Right renal pelvis (tissue), 4 donors: ENCODE measurements at regions not wholly inside any gene's neighbourhood (a gene's known extent, or its start where the extent isn't known, plus 50 kb on each side); places are given as distances from the start of the nearest gene placed in this dataset.
"Not testable (repeated sequence)": the region's sequence is repeated elsewhere in the genome, so short reads cannot be mapped to it uniquely, and the experiment has no call there.

Source experiments
- DNase-seq, 4 donors: peaks; one replicate each; pipeline ENCODE4 v3.0.0-alpha.2; 2013; ENCODE audit warnings: low read depth in 4 of 4, low spot score in 3 of 4, missing footprints in 1 of 4

DNA sequence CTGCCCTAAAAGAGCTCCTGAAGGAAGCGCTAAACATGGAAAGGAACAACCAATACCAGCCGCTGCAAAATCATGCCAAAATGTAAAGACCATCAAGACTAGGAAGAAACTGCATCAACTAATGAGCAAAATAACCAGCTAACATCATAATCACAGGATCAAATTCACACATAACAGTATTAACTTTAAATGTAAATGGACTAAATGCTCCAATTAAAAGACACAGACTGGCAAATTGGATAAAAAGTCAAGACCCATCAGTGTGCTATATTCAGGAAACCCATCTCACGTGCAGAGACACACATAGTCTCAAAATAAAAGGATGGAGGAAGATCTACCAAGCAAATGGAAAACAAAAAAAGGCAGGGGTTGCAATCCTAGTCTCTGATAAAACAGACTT lies 88.8 kb upstream of the CAV2 start:
- DNase-seq, result not testable (repeated sequence)

DNA sequence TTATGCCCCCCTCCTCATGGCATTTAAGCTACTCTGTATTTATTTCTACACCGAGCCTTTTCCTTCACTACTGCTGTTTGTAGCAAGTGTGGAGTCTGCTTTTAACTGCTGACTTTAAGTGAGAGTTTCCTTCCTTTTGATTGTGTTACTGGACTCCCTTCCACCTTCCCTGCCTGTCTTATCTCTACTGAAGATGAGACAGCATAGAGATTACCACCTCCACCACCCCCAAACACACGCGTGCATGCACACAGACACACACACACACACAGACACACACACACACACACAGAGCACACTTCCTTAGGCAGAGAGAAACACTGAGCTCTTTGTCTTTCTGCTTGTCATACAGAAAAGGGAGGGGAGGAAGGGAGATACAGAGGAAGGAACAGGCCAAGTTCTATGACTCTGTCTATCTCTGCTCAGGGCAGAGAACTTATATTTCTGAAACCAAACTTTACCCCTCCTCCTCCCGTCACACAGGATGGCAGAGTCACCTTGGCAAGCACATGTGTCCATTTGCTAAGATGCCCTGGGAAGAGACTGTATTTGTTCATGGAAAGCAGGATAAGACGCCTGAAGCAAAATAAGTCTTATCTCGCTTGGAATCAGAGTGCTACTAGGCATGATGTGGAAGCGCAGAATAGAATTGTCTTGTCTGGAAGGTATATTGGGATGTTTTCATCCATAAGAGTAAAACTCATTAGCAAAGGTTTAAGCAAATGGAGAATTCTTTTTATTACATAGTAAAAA lies 81.8 kb upstream of the CAV2 start:
- DNase-seq, result no peak

DNA sequence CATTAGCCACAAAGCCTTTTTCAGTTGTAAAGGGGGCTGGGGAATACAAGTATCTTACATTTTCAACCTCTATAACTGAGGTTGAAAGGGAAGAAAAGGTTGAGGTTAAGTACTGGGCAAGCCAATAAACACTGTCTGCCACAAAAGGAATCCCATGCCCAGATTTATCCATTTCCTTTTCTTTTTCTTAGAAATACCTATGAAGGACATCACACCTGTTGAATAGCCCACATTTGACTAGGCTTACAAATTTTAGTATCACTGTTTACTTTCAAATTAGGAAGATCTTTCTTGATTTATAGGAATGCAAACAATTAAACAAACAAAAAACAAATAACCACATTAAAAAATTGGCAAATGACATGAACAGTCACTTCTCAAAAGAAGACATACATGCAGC lies 81.0 kb upstream of the CAV2 start:
- no peak for DNase-seq

DNA sequence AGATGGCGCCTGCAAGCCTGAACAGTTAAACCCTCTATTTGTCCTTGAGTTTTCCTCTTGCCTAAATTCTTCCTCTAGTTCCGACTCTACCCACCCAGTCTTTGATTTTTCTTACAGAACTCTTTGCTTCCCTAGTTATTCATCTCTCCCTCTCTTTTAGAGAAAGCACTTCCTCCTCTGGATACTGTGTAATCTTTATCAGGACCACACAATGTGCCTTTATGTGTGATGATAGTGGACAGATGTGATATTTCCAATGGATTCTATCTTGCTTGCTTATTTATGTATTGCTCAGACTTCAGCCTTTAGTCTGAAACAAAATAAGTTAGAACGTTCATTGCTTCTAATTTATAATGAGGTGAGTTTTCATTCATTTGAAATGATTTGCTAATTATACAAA lies 79.5 kb upstream of the CAV2 start:
- DNase-seq, result no peak

DNA sequence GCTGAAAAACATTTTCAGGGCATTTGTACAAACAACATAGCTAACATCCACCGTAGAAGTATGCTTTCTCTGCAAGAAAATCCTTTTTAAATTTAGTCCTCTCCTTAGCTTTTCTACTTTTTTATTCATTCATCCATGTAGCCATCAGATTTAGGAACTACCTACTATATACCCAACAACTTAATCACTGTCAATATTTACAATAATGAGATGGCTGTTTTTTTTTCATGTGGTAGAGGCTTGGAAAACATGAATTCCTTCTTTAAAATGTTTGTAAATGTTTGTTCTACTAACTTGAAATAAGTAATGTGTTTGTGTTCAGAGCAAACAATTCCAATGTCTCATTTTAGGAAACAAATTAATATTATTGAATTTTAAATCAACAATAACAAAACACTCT lies 78.2 kb upstream of the CAV2 start:
- DNase-seq, result no peak

DNA sequence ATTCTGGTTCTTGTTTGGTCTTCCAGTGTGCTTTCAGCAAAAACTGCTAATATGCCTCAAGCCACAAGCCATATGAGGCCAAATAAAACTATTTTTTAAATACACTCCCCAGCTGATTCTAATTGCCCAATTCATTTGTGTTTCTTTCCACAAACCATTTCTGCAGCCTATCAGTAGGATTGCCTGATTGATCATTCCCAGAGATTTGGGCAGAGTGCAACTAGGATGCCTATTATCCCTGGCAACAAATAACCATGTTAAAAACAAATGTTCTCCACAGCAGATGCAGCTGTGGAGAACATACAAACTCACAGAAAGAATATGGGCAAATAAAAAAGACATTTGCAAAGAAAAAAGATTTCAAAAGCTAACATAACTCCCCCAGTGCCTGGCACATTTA lies 76.9 kb upstream of the CAV2 start:
- DNase-seq, result no peak

DNA sequence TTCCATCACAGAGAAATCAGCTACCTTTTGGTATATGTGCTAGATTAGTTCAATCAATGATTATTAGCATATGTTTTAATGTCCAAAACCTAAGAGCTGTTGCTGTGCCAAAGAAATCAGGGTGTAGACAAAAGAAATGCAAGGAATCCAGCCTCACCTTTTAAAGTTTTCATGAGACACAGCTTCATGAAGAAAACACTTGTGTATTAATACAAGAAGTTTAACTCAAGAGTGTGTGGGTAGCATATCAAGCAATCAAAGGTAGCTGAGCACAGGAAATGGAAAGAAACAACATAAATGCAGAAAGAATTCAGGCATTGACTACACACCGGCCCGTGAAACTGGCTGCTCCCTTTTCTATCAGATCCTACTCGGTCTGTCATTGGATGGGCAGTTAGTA lies 76.0 kb upstream of the CAV2 start:
- DNase-seq, result no peak

DNA sequence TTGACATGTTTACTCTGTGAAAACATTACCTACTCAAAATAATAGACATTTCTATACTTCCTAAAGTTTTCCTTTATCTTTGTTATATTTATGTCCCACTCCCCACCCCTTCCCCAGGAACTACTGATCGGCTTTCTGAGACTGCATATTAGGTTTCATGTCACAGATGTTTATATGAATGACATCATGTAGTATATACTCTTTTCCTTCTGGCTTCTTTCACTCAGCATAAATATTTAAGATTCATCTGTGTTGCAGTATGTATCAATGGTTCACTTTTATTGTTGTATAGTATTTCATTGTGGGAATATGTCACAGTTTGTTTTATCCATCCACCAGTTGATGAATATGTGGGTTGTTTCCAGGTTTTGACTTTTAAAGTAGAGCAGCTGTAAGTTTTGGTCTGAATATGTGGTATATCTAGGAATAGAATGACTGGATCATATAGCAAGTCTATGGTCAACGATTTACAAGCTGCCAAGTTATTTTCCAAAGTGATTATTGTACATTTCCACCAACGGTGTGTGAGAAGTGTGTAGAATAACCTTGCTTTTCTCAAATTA lies 73.8 kb upstream of the CAV2 start:
- DNase-seq, result no peak

DNA sequence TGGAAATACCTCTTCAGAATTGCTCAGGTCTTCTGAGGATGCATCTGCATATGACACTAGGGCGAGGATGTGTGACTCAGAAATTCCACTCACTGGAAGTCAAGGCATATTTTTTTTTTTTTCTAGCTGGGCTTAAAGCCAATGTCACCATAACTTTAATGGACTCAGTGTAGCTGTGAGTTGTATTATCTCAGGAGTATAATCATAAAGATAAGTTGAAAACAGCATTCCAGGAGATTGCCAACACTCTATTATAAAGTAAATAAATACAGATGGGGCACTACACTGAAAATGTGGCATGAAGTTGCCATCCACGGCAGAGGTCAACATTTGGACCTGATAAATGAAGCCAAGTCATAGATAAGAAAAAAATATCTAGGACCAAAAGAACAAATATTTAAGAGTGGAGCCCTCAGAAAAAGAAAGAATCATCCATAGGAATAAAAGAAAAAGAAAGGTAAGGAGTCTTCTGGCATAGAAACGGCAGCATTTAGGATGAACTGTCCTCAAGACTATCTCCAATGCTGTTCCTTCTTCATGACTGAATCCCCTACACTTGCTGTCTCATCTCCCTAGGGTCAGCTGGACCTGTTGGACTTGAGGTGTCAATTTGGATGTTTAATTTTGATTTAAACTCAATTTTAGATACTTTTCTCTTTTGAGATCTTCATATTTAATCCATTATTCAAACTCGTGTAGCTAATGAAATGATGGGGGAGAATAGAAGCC lies 72.9 kb upstream of the CAV2 start:
- no peak for DNase-seq

DNA sequence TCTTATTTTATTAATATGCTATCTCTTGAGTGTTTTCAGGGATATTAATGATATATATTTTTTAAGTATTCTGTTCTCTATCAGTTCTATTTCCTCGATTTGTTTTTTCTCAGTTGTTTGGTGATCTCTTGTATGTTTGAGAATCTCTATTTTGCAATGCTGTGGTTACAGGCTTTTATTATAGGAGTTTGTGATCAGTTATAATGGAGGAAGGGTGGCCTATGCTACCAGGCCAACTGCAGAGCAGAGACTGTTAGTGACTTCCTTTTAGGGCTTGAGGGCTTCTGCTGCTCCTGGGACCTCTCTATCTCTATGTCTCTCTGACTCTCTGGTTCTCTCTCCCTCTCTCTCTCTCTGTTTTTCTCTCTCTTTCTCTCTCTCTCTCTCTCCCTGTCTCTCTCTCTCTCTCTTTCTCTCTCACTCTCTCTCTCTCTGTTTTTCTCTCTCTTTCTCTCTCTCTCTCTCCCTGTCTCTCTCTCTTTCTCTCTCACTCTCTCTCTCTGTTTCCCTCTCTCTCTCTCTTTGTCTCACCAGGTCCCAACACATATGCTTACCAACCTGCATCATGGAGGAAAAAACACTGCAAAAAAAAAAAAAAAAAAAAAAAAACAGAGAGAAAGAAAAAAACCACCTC lies 69.4 kb upstream of the CAV2 start:
- no peak for DNase-seq

DNA sequence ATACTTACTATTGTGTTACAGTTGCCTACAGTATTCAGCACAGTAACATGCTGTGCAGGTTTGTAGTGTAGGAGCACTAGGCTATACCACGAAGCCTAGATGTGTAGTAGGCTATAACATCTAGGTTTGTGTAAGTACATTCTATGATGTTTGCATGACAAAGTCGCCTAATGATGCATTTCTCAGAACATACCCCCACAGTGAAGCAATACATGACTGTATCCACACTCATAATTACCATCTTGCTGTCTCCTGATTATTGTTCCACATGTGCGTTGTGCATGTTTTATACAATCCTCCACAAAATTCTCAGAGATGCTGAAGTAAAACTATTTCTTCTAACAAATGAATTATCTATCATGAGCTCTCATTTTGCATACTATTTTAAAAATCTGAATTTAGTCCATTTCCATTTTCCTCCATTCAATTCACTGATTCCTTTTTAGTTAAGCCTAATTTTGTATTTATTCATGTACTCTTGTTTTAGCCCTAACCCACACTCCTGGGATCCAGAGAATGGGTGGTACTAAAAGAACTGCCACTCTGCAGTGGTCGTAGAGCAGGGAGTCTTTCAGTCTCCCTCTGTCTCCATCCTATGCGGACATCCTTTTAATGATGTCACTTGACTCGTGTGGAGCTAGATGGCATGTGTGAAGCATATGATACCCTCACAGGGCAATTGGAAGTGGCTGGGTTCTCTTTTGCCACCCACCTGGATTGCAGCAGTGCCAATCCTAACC lies 67.6 kb upstream of the CAV2 start:
- no peak for DNase-seq

DNA sequence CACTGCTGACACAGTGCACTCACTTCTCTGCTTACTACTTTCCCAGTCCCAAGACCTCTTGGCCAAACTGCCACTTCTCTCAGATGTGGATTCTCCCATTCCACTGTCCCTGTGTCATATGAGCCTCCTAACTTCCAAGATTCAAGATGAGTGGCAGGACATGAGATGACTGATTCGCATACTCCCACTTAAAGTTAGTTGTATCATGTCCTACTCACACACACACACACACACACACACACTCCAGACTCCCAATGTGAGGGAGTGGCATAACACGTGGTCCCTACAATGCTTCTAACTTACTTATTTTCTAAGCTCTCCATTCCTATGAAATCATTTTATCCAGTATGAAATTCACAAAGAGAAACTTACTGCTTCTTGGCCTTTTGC lies 67.0 kb upstream of the CAV2 start:
- DNase-seq, result no peak

DNA sequence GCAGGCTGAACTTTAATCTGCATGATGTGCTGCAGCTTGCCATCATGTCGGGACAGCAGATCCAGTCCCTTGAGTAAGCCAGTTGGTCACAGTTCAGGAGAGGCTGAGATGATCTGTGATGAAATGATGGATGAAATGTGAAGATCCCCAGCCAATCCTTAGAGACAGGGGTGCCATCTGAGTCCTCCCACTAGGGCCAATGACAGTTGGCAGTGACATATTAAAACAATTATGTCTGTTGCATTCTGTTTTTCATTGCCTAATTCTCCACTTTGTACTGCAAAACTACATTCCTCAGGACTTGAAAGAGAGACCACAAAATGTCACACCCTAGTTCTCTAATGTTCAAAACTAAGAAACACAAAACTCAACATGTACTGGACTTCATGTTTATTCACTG lies 66.3 kb upstream of the CAV2 start:
- no peak for DNase-seq

DNA sequence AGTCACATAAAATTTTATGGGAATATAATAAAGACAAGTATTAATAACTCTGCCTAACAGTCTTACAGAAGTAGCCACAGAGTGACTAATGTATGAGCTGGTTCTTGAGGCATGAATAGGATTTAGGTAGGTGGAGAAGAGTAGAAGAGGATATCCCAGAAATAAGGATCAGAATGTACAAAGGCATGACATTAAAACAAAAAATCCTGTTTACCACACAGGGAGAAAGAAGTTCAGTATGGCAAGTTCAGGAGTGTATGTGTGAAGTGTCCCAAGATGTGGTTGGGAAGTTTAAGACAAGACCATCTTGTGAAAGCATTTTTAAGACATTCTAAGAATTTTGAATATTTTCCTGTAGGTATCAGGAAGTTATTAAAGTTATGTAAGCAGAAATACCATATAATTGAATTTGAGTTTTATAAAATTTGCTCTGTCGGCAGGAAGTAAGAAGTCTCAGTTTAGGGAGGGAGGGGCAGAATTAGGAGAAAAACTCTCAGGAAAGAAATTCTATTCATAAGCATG lies 64.7 kb upstream of the CAV2 start:
- DNase-seq, result no peak

DNA sequence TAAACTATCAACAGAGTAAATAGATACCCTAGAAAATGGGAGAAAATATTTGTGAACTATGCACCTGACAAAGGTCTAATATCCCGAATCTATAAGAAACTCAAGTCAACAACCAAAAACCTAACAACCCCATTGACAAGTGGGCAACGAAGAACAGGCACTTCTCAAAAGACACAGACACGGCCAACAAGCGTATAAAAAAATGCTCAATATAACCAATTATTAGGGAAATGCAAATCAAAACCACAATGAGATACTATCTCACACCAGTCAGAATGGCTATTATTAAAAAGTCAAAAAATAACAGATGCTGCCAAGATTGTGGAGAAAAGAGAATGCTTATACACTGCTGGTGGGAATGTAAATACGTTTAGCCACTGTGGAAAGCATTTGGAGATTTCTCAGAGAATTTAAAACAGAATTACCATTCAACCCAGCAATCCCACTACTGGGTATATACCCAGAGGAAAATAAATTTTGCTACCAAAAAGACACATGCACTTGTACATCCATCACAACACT lies 63.2 kb upstream of the CAV2 start:
- no peak for DNase-seq

DNA sequence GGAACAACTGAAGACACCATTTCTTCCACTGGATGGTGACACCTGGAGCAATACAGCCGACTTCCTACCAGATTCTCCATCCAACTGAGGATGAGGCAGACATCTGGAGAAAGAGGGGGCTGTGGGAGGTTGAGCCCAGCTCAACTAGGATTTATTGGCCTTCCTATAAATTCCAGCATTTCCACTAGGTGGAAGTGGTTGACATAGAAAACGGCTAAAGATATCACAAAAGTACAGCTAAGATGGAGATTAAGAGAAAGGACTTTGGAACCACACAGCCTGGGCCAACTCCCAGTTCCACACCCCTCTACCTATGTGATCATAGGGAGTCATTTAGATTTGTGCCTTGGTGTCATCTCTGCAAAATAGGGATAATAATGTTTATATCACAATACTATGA lies 61.3 kb upstream of the CAV2 start:
- DNase-seq, result no peak

DNA sequence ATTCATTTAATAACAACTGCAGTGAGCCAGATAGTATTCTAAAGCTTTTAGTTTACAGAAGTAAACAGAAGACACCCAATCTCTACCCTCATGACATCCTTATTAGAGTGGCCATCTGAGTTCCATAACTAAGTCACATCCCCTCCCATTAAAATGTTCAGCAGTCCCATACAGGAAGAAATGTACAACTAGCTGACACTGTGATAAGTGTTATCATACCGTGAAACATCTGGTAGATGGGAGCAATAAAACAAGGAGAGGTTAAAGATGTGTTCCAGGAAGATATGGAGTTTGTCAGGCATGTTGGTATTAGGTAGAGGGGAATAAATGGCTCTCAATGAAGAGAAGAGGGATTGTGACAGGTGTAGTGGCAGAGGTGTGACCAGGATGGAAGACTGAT lies 60.5 kb upstream of the CAV2 start:
- no peak for DNase-seq

DNA sequence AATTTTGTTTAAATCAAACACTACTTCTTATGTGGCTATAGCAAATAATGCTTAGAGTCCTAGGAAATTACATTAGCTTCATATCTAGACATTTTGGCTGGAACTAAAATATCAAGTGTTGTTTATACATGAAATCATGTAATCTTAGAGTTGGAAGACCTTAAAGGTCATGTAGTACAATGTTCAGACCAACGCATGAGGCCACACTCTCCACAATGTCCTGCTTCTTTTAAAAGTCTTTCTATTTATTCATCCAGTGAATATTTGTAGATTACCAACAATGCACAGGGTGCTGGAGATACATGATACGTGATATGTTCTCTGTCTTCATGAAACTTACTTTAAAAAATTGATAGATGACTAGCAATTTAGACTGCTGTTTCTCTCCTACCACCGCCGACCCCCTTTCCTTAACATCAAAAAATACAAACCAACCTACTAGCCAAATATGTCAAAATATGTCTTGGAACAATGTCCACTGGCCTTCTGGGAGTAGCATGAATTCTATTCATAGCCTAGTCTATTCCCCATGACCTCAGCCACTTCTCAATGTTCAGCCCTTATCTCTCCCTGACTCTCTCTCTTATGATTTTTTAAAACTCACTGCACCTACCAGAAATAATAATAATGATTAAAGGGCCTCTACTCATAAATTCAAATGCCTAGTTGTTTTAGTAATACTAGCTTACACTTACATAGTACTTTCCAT lies 59.5 kb upstream of the CAV2 start:
- DNase-seq, result no peak

DNA sequence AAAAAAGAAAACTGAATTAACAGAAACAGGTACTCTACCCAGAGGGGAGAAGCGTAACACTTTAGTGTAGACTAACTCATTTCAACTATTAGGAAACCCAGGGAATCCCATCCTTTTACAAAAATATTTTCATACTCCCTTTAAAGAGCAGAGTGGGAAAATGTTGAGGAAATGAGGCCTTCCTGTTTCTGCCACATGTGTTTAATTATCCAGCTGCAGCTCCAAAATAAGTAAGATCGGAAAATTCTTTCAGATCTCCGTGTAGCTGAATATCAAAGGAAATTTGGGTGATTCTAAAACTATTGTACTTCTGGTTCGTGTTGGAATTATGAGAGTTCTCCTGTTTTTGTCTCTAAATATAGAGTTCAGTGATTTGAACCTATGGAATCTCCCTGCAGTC lies 58.0 kb upstream of the CAV2 start:
- no peak for DNase-seq

DNA sequence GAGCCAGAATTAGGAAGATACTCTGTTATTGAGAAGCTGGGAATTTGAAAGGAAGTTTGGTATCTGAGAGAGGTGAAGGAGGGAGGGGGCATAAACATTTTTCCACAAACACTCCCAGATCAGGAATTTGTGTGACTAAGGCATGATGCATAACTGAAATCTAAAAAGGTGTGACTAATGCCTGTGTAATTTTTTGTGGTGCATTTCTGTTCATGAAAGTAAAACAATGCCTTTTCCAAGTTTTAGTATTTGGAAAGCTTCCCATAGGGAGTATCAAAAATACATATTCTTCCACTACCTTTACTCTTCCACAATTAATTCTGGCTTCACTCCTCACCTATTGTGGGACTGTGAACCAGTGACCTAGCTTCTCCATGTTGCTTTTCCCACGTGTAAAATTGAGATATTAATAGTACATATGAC lies 56.4 kb upstream of the CAV2 start:
- DNase-seq, result no peak
